ENCODE measurements at regions not wholly inside any gene's neighbourhood (a gene's known extent, or its start where the extent isn't known, plus 50 kb on each side); places are given as distances from the start of the nearest gene placed in this dataset.
"Not testable (repeated sequence)": the region's sequence is repeated elsewhere in the genome, so short reads cannot be mapped to it uniquely, and the experiment has no call there.

DNA sequence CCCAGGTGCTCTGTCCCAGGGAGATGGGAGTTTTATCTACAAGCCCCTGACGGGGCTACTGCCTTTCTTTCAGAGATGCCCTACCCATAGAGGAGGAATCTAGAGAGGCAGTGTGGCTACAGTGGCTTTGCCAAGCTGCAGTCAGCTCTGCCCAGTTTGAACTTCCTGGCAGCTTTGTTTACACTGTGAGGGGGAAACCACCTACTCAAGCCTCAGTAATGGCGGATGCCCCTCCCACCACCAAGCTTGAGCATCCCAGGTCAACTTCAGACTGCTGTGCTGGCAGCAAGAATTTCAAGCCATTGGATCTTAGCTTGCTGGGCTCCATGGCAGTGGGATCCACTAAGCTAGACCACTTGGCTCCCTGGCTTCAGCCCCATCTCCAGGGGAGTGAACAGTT is 53.1 kb upstream of the TMEM252 start:
- not testable (repeated sequence) for H3K4me3 ChIP-seq (ENCODE audit: low read depth, low read length)

DNA sequence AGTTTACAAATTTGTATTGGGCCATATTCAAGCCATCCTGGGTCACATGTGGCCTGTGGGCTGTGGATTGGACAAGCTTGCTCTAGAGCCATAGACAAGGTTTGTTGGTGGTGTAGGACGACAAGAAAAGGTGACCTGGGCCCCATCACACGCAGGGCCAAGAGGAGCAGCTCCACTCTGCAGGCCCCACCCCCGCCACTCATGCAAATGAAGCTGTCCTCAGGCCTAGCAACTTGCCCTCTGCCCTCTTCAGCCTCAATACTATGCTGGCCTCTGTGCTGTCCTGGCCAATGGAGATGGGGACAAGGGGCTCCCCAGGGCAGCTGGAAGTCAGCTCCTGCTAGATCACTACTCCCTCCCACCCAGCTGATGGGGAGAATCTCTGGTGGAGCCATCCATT is 55.2 kb upstream of the TMEM252 start:
- no peak overlapping the region for H3K4me3 ChIP-seq (ENCODE audit: low read depth, low read length)
- TF ChIP-seq, protein P1, sequence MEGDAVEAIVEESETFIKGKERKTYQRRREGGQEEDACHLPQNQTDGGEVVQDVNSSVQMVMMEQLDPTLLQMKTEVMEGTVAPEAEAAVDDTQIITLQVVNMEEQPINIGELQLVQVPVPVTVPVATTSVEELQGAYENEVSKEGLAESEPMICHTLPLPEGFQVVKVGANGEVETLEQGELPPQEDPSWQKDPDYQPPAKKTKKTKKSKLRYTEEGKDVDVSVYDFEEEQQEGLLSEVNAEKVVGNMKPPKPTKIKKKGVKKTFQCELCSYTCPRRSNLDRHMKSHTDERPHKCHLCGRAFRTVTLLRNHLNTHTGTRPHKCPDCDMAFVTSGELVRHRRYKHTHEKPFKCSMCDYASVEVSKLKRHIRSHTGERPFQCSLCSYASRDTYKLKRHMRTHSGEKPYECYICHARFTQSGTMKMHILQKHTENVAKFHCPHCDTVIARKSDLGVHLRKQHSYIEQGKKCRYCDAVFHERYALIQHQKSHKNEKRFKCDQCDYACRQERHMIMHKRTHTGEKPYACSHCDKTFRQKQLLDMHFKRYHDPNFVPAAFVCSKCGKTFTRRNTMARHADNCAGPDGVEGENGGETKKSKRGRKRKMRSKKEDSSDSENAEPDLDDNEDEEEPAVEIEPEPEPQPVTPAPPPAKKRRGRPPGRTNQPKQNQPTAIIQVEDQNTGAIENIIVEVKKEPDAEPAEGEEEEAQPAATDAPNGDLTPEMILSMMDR (IDR thresholded peaks at IDR 0.05; ENCODE audit: borderline replicate concordance, insufficient read depth, low read depth, low read length): no peak

DNA sequence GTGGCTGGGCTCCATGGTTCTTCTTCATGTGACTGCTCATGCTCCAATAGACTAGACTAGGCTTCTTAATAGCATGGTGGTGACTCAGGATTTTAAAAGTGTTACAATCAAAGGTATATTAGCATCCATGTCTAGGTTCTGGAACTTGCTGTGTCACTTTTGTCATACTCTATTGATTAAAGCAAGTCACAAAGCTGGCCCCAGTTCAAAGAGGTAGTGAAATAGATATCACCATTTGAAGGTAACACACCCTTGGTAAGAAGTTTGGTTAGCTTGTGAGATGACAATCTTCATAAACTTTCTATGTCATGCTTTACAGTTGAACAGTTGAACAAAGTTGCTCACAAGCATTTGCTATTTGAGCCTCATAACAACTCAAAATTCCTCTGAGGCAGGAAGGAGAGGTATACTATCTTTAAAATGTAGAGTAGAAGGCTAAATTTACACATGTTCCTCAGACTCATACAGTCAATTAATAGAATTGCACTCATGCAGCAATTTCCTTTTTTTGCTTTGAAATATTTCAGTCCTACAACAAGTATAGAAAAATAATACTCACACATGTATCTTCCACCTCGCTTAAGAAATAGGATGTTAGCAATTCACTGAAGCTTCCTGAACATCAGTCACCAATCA is 56.8 kb upstream of the TMEM252 start:
- no peak overlapping the region for H3K4me3 ChIP-seq (ENCODE audit: low read depth, low read length)
- TF ChIP-seq, protein P1 (IDR thresholded peaks at IDR 0.05; ENCODE audit: borderline replicate concordance, insufficient read depth, low read depth, low read length): no peak

DNA sequence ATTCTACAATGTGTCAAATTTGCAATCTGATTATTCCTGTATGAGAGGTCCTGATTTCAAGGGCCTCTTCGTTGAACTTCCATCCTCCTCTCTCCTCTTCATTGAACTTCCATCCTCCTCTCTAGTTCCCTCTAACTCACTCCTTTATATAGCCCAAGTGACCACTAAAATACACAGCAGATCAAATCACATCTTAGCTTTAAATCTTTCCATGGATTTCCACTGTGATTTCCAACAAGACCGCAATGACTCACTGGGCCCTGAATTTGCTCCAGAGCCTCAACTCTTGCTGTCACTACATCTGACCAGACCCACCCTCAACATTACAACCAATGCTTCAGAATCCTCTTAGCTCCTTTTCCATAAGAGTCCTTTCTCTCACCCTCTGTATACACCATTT is 59.1 kb upstream of the TMEM252 start:
- TF ChIP-seq, protein P1 (IDR thresholded peaks at IDR 0.05; ENCODE audit: borderline replicate concordance, insufficient read depth, low read depth, low read length): no peak
- H3K4me3 ChIP-seq (ENCODE audit: low read depth, low read length): no peak overlapping the region

DNA sequence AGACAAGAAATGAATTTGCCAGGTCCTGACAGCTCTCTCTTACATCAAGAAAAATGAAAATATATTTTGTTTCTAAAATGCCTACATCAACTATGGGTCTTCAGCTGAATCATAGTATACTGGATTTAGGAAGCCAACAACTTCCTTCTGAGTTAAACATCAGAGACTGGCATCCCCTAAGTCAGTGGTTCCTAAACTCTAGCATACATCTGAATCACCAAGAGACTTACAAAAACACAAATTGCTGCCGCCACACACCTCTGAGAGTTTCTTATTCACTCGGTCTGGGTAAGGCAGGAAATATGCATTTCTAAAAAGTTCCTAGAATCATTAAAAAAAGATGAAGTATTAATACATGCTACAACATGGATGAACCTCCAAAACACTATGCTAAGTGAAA is 60.4 kb upstream of the TMEM252 start:
- TF ChIP-seq, protein P1 (IDR thresholded peaks at IDR 0.05; ENCODE audit: borderline replicate concordance, insufficient read depth, low read depth, low read length): no peak
- no peak overlapping the region for H3K4me3 ChIP-seq (ENCODE audit: low read depth, low read length)

DNA sequence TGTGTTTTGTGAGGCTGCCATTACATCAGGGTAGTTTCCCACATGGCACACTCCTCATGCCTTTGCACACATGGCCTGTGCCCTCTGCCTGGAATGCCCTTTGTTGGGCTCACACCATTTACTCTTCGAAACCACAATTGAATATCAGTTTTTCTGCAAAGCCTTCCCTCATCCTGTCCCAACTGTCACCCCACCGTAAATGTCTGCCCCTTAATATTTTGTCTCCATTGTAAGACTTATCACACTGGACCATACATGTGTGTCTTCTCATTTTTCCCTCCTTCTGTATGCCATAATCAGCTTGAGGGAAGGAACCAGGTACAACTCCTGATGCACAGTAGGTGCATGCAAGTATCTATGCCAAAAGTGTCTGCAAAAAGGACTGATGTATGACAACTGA is 62.7 kb upstream of the TMEM252 start:
- TF ChIP-seq, protein P1 (IDR thresholded peaks at IDR 0.05; ENCODE audit: borderline replicate concordance, insufficient read depth, low read depth, low read length): no peak

DNA sequence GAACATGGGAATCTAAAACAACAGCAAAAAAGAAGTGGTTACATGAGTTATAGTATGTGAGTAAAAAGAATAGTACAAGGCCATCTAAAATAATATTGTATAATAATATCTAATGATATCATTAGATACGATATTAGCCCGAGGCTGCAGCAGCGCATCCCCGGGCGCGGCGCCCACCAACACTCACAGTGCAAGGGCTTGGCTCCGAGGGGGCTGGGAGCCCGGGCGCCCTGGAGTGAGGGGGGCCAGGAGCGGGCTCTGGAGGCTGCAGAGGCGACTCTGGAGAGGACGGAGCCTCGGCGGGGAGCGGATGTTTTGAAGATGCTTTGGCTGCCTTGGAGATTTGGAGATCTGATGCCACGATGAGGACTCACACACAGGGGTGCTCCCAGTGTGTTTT is 68.1 kb upstream of the TMEM252 start:
- no peak overlapping the region for H3K4me3 ChIP-seq (ENCODE audit: low read depth, low read length)
- TF ChIP-seq, protein P1 (IDR thresholded peaks at IDR 0.05; ENCODE audit: borderline replicate concordance, insufficient read depth, low read depth, low read length): no peak

More for the DNA sequence above, 62.7 kb upstream of the TMEM252 start:
- no peak overlapping the region for H3K4me3 ChIP-seq (ENCODE audit: low read depth, low read length)

Data from GM12875 (cell line).